ENCODE measurements at regions not wholly inside any gene's neighbourhood (a gene's known extent, or its start where the extent isn't known, plus 50 kb on each side); places are given as distances from the start of the nearest gene placed in this dataset.

GRCh38 chr14:98187281-98187680 lies 1084.7 kb downstream of the BCL11B start:
- no peak overlapping the region for H3K27ac ChIP-seq
- TF ChIP-seq, protein P1, sequence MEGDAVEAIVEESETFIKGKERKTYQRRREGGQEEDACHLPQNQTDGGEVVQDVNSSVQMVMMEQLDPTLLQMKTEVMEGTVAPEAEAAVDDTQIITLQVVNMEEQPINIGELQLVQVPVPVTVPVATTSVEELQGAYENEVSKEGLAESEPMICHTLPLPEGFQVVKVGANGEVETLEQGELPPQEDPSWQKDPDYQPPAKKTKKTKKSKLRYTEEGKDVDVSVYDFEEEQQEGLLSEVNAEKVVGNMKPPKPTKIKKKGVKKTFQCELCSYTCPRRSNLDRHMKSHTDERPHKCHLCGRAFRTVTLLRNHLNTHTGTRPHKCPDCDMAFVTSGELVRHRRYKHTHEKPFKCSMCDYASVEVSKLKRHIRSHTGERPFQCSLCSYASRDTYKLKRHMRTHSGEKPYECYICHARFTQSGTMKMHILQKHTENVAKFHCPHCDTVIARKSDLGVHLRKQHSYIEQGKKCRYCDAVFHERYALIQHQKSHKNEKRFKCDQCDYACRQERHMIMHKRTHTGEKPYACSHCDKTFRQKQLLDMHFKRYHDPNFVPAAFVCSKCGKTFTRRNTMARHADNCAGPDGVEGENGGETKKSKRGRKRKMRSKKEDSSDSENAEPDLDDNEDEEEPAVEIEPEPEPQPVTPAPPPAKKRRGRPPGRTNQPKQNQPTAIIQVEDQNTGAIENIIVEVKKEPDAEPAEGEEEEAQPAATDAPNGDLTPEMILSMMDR (IDR thresholded peaks at IDR 0.05) = no peak
- TF ChIP-seq ZFX (IDR thresholded peaks at IDR 0.05; ENCODE audit: borderline replicate concordance) = no peak

DNA sequence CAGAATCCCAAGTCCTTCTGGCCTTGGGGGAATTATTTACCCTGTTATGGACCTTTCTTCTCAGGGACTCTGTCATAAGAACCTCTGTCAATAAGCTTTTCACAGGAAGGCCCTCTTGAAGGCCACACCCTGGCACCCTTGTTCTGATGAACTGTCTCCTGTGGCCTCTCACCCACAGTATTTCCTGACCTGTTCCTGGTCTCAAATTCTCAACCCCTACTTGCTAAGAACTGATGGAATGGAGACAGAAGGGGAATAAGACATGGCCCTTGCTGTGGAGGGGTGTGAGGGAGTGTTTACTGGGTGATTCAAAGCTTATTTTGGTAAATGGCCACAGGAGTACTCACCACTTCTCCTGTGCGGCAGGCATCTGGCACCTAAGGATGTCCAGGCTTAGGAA lies 1082.9 kb downstream of the BCL11B start:
- H3K27ac ChIP-seq = no peak overlapping the region
- TF ChIP-seq, protein P1 (IDR thresholded peaks at IDR 0.05) = no peak
- no peak for TF ChIP-seq ZFX (IDR thresholded peaks at IDR 0.05; ENCODE audit: borderline replicate concordance)

DNA sequence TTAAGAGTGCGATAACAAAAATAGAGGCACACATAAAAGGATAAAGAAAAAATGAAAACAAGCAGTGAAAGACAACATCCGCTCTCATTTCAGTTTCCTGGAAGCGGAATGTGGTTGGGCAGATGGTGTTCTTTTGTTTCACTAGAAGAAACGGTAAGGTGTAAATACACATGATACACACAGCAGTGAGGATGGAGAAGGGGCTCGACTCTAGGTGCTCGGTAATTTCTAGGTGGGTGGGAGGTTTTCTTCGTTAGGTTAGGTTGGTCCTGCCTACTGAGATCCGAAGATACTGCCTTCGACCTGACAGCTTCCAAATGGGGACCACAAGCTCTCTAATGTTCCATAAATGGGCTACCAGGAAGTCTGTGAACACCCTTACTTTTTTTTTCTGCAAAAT lies 1082.5 kb downstream of the BCL11B start:
- no peak overlapping the region for H3K27ac ChIP-seq
- no peak for TF ChIP-seq ZFX (IDR thresholded peaks at IDR 0.05; ENCODE audit: borderline replicate concordance)
- TF ChIP-seq, protein P1 (IDR thresholded peaks at IDR 0.05) = no peak

GRCh38 chr14:98189944-98190343 lies 1082.1 kb downstream of the BCL11B start:
- H3K27ac ChIP-seq = no peak overlapping the region
- TF ChIP-seq, protein P1 (IDR thresholded peaks at IDR 0.05) = no peak
- TF ChIP-seq ZFX (IDR thresholded peaks at IDR 0.05; ENCODE audit: borderline replicate concordance) = no peak

DNA sequence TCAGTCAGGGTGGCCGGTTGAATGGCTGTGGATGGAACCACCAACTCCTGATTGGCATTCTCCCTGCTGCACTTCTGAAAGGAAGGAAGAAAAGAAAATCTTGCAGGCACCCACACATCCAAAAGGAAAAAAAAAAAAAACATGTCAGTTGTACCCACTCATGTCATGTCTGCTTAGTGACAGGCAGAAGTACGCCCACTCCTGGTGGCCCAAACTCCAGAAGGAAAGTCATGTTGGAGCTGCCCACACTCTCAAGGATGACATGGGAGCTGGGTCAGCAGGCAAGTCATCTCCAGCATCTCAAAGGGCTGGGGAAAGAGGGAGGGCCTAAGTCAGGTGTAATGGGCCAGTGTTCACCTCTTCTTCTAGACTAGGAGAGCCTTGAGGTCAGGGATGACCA lies 1079.1 kb downstream of the BCL11B start:
- no peak overlapping the region for H3K27ac ChIP-seq
- TF ChIP-seq ZFX (IDR thresholded peaks at IDR 0.05; ENCODE audit: borderline replicate concordance) = no peak
- TF ChIP-seq, protein P1 (IDR thresholded peaks at IDR 0.05) = no peak

GRCh38 chr14:98194821-98195220 lies 1077.2 kb downstream of the BCL11B start:
- TF ChIP-seq, protein P1 (IDR thresholded peaks at IDR 0.05) = no peak
- TF ChIP-seq ZFX (IDR thresholded peaks at IDR 0.05; ENCODE audit: borderline replicate concordance) = no peak
- H3K27ac ChIP-seq = no peak overlapping the region

- no peak overlapping the region for H3K27ac ChIP-seq
- TF ChIP-seq, protein P1 (IDR thresholded peaks at IDR 0.05) = no peak
- TF ChIP-seq ZFX (IDR thresholded peaks at IDR 0.05; ENCODE audit: borderline replicate concordance) = no peak
These were observed 1076.7 kb downstream of the BCL11B start for GRCh38 chr14:98195256-98195655.
